HEK293T (cell line): ENCODE measurements at regions not wholly inside any gene's neighbourhood (a gene's known extent, or its start where the extent isn't known, plus 50 kb on each side); places are given as distances from the start of the nearest gene placed in this dataset.
"Not testable (repeated sequence)": the region's sequence is repeated elsewhere in the genome, so short reads cannot be mapped to it uniquely, and the experiment has no call there.

ENCODE experiments used
- CTCF ChIA-PET: fragments of 350-600 bp; formaldehyde crosslinking; extraction: SDS; loops from one replicate; lab custom pipeline; 2021; ENCODE audit warnings: antibody characterized with exemption, inconsistent platforms; lab: Yijun Ruan, JAX
- POLR2A ChIA-PET: fragments of 350-600 bp; formaldehyde crosslinking; extraction: SDS; loops from one replicate; lab custom pipeline; 2020; ENCODE audit warnings: antibody characterized with exemption, inconsistent platforms; lab: Yijun Ruan, JAX
- DNase-seq: peaks from one replicate; pipeline ENCODE4 v3.0.0; 2012; ENCODE audit warnings: mixed read lengths; ENCODE audit errors: extremely low spot score
- ARNT ChIP-seq: fragments of 450-650 bp; IDR thresholded peaks from 2 replicates; pipeline ENCODE4 v1.6.1; 2017; ENCODE audit warnings: mild to moderate bottlenecking
- BHLHE40 ChIP-seq: fragments of 450-650 bp; IDR thresholded peaks from 2 replicates; pipeline ENCODE4 v1.6.1; 2016; ENCODE audit warnings: mild to moderate bottlenecking, moderate library complexity, borderline replicate concordance
- CTBP1 ChIP-seq: fragments of 450-650 bp; IDR thresholded peaks from 2 replicates; pipeline ENCODE4 v1.6.1; 2016; ENCODE audit warnings: borderline replicate concordance
- ELF4 ChIP-seq: fragments of 450-650 bp; IDR thresholded peaks from 2 replicates; pipeline ENCODE4 v1.6.1; 2017; ENCODE audit warnings: antibody characterized with exemption
- FOXA1 ChIP-seq: fragments of 450-650 bp; IDR thresholded peaks from 2 replicates; pipeline ENCODE4 v1.6.1; 2016; ENCODE audit warnings: mild to moderate bottlenecking
- FOXK2 ChIP-seq: fragments of 450-650 bp; IDR thresholded peaks from 2 replicates; pipeline ENCODE4 v1.6.1; 2016; ENCODE audit warnings: mild to moderate bottlenecking
- FOXM1 ChIP-seq: fragments of 450-650 bp; IDR thresholded peaks from 2 replicates; pipeline ENCODE4 v1.6.1; 2017; ENCODE audit warnings: mild to moderate bottlenecking, borderline replicate concordance
- HDGF ChIP-seq: fragments of 450-650 bp; IDR thresholded peaks from 2 replicates; pipeline ENCODE4 v1.6.1; 2017; ENCODE audit warnings: antibody characterized with exemption, borderline replicate concordance
- L3MBTL2 ChIP-seq: fragments of 450-650 bp; conservative IDR thresholded peaks from 2 replicates; pipeline ENCODE4 v1.6.1; 2016; ENCODE audit warnings: mild to moderate bottlenecking
- LEF1 ChIP-seq: fragments of 450-650 bp; IDR thresholded peaks from 2 replicates; pipeline ENCODE4 v1.6.1; 2017; ENCODE audit warnings: mild to moderate bottlenecking, borderline replicate concordance
- NFRKB ChIP-seq: fragments of 450-650 bp; IDR thresholded peaks from 2 replicates; pipeline ENCODE4 v1.6.1; 2016; ENCODE audit warnings: mild to moderate bottlenecking, moderate library complexity
- PKNOX1 ChIP-seq: fragments of 450-650 bp; IDR thresholded peaks from 2 replicates; pipeline ENCODE4 v1.6.1; 2016
- SP1 ChIP-seq: fragments of 450-650 bp; IDR thresholded peaks from 2 replicates; pipeline ENCODE4 v1.6.1; 2017
- SUZ12 ChIP-seq: fragments of 450-650 bp; IDR thresholded peaks from 2 replicates; pipeline ENCODE4 v1.6.1; 2016; ENCODE audit warnings: mild to moderate bottlenecking
- TARDBP ChIP-seq: fragments of 450-650 bp; IDR thresholded peaks from 2 replicates; pipeline ENCODE4 v1.6.1; 2016
- ZNF384 ChIP-seq: fragments of 450-650 bp; IDR thresholded peaks from 2 replicates; pipeline ENCODE4 v1.6.1; 2016

- DNase-seq: no peak
- TF ChIP-seq HDGF (no peak), FOXM1 (no peak), ELF4 (no peak), ARNT (no peak), CTBP1 (no peak), LEF1 (no peak), ZNF384 (no peak), PKNOX1 (no peak), SUZ12 (no peak), SP1 (no peak), BHLHE40 (no peak)
- POLR2A ChIA-PET: no interaction called here
- CTCF ChIA-PET: no interaction called here
These were observed 204.0 kb downstream of the FZD1 start for GRCh38 chr7:91468256-91468655.

GRCh38 chr7:91473619-91474018 is 209.4 kb downstream of the FZD1 start:
- ChIA-PET POLR2A (no interaction called here), CTCF (no interaction called here)
- TF ChIP-seq SUZ12 (no peak), SP1 (no peak), PKNOX1 (no peak), TARDBP (no peak), FOXM1 (no peak), BHLHE40 (no peak), ARNT (no peak), HDGF (no peak), NFRKB (no peak), LEF1 (no peak), FOXA1 (no peak), L3MBTL2 (no peak), ELF4 (no peak), ZNF384 (no peak), CTBP1 (no peak), FOXK2 (no peak)
- DNase-seq: no peak

- CTCF ChIA-PET: no interaction called here
- DNase-seq: no peak
- POLR2A ChIA-PET: no interaction called here
- no peak for TF ChIP-seq FOXK2
- no peak for TF ChIP-seq BHLHE40
These were observed 209.8 kb downstream of the FZD1 start for GRCh38 chr7:91474074-91474473.

GRCh38 chr7:91480470-91480869 is 216.2 kb downstream of the FZD1 start:
- POLR2A ChIA-PET, CTCF ChIA-PET: not testable (repeated sequence)

GRCh38 chr7:91491868-91492267 is 227.6 kb downstream of the FZD1 start:
- TF ChIP-seq ARNT (no peak), CTBP1 (no peak), TARDBP (no peak), FOXM1 (no peak), HDGF (no peak), LEF1 (no peak), FOXK2 (no peak), ELF4 (no peak), NFRKB (no peak), SUZ12 (no peak), L3MBTL2 (no peak), FOXA1 (no peak), BHLHE40 (no peak), SP1 (no peak), PKNOX1 (no peak), ZNF384 (no peak)
- POLR2A ChIA-PET: no interaction called here
- CTCF ChIA-PET: no interaction called here
- no peak for DNase-seq

More at GRCh38 chr7:91480470-91480869, 216.2 kb downstream of the FZD1 start:
- not testable (repeated sequence) for DNase-seq

- CTCF ChIA-PET: no interaction called here
- POLR2A ChIA-PET: no interaction called here
- TF ChIP-seq FOXA1 (no peak), ZNF384 (no peak), TARDBP (no peak), NFRKB (no peak), LEF1 (no peak), FOXM1 (no peak), HDGF (no peak), CTBP1 (no peak), ELF4 (no peak)
- no peak for DNase-seq
These were observed 228.1 kb downstream of the FZD1 start for GRCh38 chr7:91492317-91492716.

GRCh38 chr7:91492773-91493172 is 228.5 kb downstream of the FZD1 start:
- ChIA-PET POLR2A (no interaction called here), CTCF (no interaction called here)
- no peak for DNase-seq
- no peak for TF ChIP-seq NFRKB
- no peak for TF ChIP-seq FOXK2
- TF ChIP-seq ZNF384: no peak
- TF ChIP-seq LEF1: no peak
- no peak for TF ChIP-seq L3MBTL2
- TF ChIP-seq SUZ12: no peak
- no peak for TF ChIP-seq ELF4
- no peak for TF ChIP-seq PKNOX1
- no peak for TF ChIP-seq FOXM1
- TF ChIP-seq FOXA1: no peak
- TF ChIP-seq HDGF: no peak
- TF ChIP-seq ARNT: no peak
- no peak for TF ChIP-seq TARDBP
